GM10266 (cell line): ENCODE measurements at regions not wholly inside any gene's neighbourhood (a gene's known extent, or its start where the extent isn't known, plus 50 kb on each side); places are given as distances from the start of the nearest gene placed in this dataset.

Experiments used
- DNase-seq: peaks from one replicate; pipeline ENCODE4 v3.0.0; 2012; ENCODE audit errors: extremely low spot score
- CTCF ChIP-seq: IDR thresholded peaks from 2 replicates; pipeline ENCODE4 v1.5.1; 2012; ENCODE audit warnings: mild to moderate bottlenecking, low read depth; ENCODE audit not compliant: control insufficient read depth, insufficient read depth; ENCODE audit errors: missing control alignments

GRCh38 chr10:78913219-78914059 lies 155.3 kb upstream of the ZMIZ1 start:
- TF ChIP-seq CTCF = no peak
- DNase-seq = no peak

GRCh38 chr10:78914060-78914378 lies 154.7 kb upstream of the ZMIZ1 start:
- no peak for DNase-seq
- no peak for TF ChIP-seq CTCF

GRCh38 chr10:78914502-78915189 lies 154.1 kb upstream of the ZMIZ1 start:
- no peak for DNase-seq
- no peak for TF ChIP-seq CTCF

GRCh38 chr10:78915190-78915518 lies 153.6 kb upstream of the ZMIZ1 start:
- no peak for DNase-seq
- no peak for TF ChIP-seq CTCF

GRCh38 chr10:78916227-78916626 lies 152.5 kb upstream of the ZMIZ1 start:
- no peak for TF ChIP-seq CTCF

GRCh38 chr10:78919181-78919966 lies 149.4 kb upstream of the ZMIZ1 start:
- no peak for TF ChIP-seq CTCF
- DNase-seq = no peak

More at GRCh38 chr10:78916227-78916626, 152.5 kb upstream of the ZMIZ1 start:
- DNase-seq = no peak

- DNase-seq = no peak
- TF ChIP-seq CTCF = no peak
These were observed 148.8 kb upstream of the ZMIZ1 start for GRCh38 chr10:78920011-78920410.
